Muscle layer of colon (tissue), 2 donors: ENCODE measurements at regions not wholly inside any gene's neighbourhood (a gene's known extent, or its start where the extent isn't known, plus 50 kb on each side); places are given as distances from the start of the nearest gene placed in this dataset.
"Not testable (repeated sequence)": the region's sequence is repeated elsewhere in the genome, so short reads cannot be mapped to it uniquely, and the experiment has no call there.

Experiments
- H3K27ac ChIP-seq: one replicate; pipeline ENCODE4 v1.7.0; 2013; ENCODE audit warnings: low read depth, mild to moderate bottlenecking, low read length, moderate library complexity
- H3K27me3 ChIP-seq, 2 donors: one replicate each; pipeline ENCODE4 v1.7.0; 2013; ENCODE audit warnings: low read length in 2 of 2, mild to moderate bottlenecking in 2 of 2; ENCODE audit not compliant: insufficient read depth in 2 of 2, control insufficient read depth in 1 of 2
- H3K36me3 ChIP-seq: one replicate; pipeline ENCODE4 v1.7.0; 2013; ENCODE audit warnings: mild to moderate bottlenecking, low read length; ENCODE audit not compliant: insufficient read depth
- H3K4me1 ChIP-seq: one replicate; pipeline ENCODE4 v1.7.0; 2013; ENCODE audit warnings: mild to moderate bottlenecking, low read length; ENCODE audit not compliant: insufficient read depth
- H3K4me3 ChIP-seq, 2 donors: one replicate each; pipeline ENCODE4 v1.7.0; 2013; ENCODE audit warnings: low read length in 2 of 2, low read depth in 1 of 2, mild to moderate bottlenecking in 1 of 2, moderate library complexity in 1 of 2
- H3K9ac ChIP-seq: one replicate; pipeline ENCODE4 v1.7.0; 2013; ENCODE audit warnings: low read length
- H3K9me3 ChIP-seq: one replicate; pipeline ENCODE4 v1.7.0; 2013; ENCODE audit warnings: mild to moderate bottlenecking, low read length
- donor health status: abdominal sarcoma.
- donor health status: Adenocarcinoma of cecum.

DNA sequence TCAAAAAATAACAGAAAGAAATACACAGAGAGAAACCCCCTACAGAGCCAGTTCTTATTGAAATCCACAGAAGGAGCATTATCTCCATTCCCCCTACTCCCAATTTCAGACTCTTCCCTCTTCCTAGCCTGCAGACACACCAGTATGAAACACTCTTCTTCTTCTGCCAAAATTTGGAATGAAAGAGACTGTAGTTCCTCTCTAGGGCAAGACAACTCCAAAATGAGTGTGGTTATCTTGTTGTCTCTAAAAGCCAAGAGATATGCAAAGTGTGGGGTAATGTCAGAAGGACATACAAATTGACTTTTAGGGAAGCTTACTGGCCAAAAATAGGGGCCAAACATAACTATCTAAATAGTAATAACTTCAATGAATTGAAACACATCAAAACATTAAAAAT, 337.1 kb upstream of the SETBP1 start:
- Histone ChIP-seq H3K27ac (no peak overlapping the region), H3K27me3 (no peaks in the 10 kb centered on the region), H3K9ac (no peak overlapping the region), H3K4me1 (no peaks in the 10 kb centered on the region), H3K4me3 (no peak overlapping the region), H3K9me3 (no peaks in the 10 kb centered on the region), H3K36me3 (no peaks in the 10 kb centered on the region)

DNA sequence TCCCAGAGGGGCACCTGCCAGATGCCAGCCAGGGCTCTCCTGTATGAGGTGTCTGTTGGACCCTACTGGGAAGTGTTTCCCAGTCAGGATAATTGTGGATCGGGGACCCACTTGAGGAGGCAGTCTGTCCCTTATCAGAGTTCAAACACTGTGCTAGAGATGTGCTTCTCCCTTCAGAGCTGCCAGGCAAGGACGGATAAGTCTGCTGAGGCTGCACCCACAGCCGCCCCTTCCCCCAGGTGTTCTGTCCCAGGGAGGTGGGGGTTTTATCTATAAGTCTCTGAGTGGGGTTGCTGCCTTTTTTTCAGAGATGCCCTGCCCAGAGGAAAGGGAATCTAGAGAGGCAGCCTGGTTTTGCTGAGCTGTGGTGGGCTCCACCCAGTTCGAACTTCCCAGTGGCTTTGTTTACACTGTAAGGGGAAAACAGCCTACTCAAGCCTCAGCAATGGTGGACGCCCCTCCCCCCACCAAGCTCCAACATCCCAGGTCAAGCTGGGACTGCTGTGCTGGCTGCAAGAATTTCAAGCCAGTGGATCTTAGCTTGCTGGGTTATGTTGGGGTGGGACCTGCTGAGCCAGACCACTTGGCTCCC, 324.0 kb upstream of the SETBP1 start:
- H3K36me3 ChIP-seq: no peaks in the 10 kb centered on the region
- H3K27ac ChIP-seq: no peak overlapping the region
- no peak overlapping the region for H3K4me3 ChIP-seq
- no peaks in the 10 kb centered on the region for H3K9me3 ChIP-seq
- no peaks in the 10 kb centered on the region for H3K27me3 ChIP-seq
- H3K4me1 ChIP-seq: no peaks in the 10 kb centered on the region
- H3K9ac ChIP-seq: no peak overlapping the region

DNA sequence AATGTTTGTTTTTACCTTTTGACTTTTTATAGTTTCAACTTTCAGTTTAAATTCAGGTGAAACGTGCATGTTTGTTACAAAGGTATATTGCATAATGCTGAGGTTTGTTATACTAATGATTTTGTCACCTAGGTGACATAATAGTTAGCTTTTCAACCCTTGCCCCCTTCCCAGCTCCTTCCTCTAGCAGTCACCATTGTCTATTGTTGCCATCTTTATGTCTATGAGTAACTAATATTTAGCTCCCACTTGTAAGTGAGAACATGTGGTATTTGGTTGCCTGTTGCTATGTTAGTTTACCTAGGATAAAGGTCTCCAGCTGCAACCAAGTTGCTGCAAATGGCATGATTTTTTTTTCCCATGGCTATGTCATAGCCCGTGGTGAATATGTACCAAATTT, 322.3 kb upstream of the SETBP1 start:
- Histone ChIP-seq H3K9ac (no peak overlapping the region), H3K4me1 (no peaks in the 10 kb centered on the region), H3K27ac (no peak overlapping the region), H3K9me3 (no peaks in the 10 kb centered on the region), H3K27me3 (no peaks in the 10 kb centered on the region), H3K36me3 (no peaks in the 10 kb centered on the region), H3K4me3 (no peak overlapping the region)

DNA sequence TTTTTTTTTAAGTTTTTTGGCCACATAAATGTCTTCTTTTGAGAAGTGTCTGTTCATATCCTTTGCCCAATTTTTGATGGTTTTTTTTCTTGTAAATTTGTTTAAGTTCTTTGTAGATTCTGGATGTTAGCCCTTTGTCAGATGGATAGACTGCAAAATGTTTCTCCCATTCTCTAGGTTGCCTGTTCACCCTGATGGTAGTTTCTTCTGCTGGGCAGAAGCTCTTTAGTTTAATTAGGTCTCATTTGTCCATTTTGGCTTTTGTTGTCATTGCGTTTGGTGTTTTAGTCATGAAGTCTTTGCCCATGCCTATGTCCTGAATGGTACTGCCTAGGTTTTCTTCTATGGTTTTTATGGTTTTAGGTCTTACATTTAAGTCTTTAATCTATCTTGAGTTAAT, 320.9 kb upstream of the SETBP1 start:
- not testable (repeated sequence) for H3K4me3 ChIP-seq, H3K36me3 ChIP-seq, H3K27me3 ChIP-seq, H3K4me1 ChIP-seq, H3K9ac ChIP-seq, H3K9me3 ChIP-seq, H3K27ac ChIP-seq

DNA sequence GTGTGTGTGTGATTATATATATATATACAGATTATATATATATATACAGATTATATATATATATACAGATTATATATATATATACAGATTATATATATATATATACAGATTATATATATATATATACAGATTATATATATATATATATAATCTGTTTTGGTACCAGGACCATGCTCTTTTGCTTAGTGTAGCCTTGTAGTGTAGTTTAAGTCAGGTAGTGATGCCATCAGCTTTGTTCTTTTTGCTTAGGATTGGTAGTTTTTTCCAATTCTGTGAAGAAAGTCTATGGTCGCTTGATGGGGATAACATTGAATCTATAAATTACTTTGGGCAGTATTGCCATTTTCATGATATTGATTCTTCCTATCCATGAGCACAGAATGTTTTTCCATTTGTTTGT, 318.5 kb upstream of the SETBP1 start:
- not testable (repeated sequence) for H3K4me3 ChIP-seq, H3K4me1 ChIP-seq, H3K36me3 ChIP-seq, H3K27me3 ChIP-seq, H3K9ac ChIP-seq, H3K27ac ChIP-seq, H3K9me3 ChIP-seq

DNA sequence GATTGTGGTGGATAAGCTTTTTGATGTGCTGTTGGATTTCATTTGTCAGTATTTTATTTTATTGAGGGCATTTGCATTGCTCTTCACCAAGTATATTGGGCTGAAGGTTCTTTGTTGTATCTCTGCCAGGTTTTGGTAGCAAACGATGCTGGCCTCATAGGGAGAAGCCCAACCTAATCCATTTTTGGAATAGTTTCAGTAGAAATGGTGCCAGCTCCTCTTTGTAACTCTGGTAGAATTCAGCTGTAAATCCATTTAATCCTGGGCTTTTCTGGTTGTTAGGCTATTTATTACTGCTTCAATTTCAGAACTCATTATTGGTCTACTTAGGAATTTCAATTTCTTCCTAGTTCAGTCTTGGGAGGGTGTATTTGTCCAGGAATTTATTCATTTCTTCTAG, 309.8 kb upstream of the SETBP1 start:
- no peak overlapping the region for H3K27ac ChIP-seq
- H3K36me3 ChIP-seq: no peaks in the 10 kb centered on the region
- no peaks in the 10 kb centered on the region for H3K9me3 ChIP-seq
- H3K4me1 ChIP-seq: no peaks in the 10 kb centered on the region
- H3K27me3 ChIP-seq: no peaks in the 10 kb centered on the region
- H3K4me3 ChIP-seq: no peak overlapping the region
- H3K9ac ChIP-seq: no peak overlapping the region

DNA sequence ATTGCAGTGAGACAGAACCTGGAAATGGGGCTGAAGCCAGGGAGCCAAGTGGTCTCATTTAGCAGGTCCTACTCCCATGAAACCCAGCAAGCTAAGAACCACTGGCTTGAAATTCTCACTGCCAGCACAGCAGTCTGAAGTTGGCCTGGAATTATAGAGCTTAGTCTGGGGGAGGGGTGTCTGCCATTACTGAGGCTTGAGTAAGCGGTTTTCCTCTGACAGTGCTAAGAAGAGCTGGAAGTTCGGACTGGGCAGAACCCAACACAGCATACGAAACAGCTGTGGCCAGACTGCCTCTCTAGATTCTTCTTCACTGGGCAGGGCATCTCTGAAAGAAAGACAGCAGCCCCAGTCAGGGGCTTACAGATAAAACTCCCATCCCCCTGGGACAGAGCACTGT, 305.7 kb upstream of the SETBP1 start:
- Histone ChIP-seq H3K4me3 (no peak overlapping the region), H3K9ac (no peak overlapping the region), H3K36me3 (no peaks in the 10 kb centered on the region), H3K9me3 (no peaks in the 10 kb centered on the region), H3K27ac (no peak overlapping the region), H3K4me1 (no peaks in the 10 kb centered on the region), H3K27me3 (no peaks in the 10 kb centered on the region)

DNA sequence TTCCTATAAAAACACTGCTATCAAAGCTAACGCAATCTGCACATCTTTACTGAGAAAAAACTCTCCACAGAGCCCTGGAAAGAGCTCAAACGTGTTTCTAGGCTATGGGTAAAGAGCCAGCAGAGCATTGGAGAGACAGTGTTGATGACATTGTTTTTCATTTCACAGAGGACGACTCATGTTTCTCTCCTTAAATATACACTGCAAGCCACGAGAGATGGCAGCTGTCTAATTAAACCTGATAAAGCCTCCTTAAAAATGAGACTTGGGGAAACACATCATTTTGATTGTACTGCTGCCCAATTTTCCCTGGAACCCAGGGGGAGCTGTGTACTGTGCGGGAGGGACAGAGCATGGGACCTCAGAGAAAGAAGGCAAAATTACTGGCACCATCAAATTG, 294.3 kb upstream of the SETBP1 start:
- Histone ChIP-seq H3K9ac (no peak overlapping the region), H3K4me3 (no peak overlapping the region), H3K9me3 (no peaks in the 10 kb centered on the region), H3K36me3 (no peaks in the 10 kb centered on the region), H3K27me3 (no peaks in the 10 kb centered on the region), H3K27ac (no peak overlapping the region), H3K4me1 (no peaks in the 10 kb centered on the region)

DNA sequence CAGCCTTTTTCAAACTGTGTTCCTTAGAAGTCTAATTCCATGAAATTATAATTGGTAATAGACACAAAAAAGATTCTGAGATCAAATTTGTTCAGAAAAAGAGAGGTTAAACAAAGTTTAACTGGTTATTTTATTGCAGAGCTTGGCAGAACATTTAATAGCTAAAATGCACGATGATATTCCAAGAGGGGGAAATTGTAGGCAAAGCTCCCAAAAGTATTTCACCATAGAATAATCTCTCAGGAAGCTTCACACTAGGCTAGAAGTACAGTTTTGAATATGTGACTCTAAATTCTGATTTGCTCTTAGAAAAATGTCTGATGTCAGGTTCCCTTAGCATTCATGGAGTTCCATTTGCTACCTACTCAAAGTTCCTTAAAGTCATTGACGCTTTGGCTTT, 292.4 kb upstream of the SETBP1 start:
- Histone ChIP-seq H3K27me3 (no peaks in the 10 kb centered on the region), H3K9me3 (no peaks in the 10 kb centered on the region), H3K4me3 (no peak overlapping the region), H3K9ac (no peak overlapping the region), H3K4me1 (no peaks in the 10 kb centered on the region), H3K27ac (no peak overlapping the region), H3K36me3 (no peaks in the 10 kb centered on the region)

DNA sequence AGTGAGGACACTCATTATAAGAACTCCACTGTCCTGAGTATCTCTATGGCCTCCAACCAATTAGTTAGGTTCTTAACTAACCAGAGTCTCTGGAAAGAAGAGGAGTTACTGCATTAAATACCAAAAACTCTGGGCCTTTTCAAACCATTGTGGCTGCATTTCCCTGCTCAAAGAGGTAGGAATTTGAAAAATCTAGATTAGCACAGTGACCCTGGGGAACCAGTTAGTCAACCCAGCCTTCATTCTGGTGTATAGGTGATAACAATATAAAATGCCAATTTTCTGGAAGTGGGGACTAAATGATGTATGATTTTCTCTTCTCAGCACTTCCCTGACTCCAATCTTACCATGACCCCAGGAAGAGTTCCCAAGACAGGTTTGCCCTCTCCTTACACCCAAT, 287.8 kb upstream of the SETBP1 start:
- Histone ChIP-seq H3K36me3 (no peaks in the 10 kb centered on the region), H3K27me3 (no peaks in the 10 kb centered on the region), H3K27ac (no peak overlapping the region), H3K9ac (no peak overlapping the region), H3K4me1 (no peaks in the 10 kb centered on the region), H3K4me3 (no peak overlapping the region), H3K9me3 (no peaks in the 10 kb centered on the region)

DNA sequence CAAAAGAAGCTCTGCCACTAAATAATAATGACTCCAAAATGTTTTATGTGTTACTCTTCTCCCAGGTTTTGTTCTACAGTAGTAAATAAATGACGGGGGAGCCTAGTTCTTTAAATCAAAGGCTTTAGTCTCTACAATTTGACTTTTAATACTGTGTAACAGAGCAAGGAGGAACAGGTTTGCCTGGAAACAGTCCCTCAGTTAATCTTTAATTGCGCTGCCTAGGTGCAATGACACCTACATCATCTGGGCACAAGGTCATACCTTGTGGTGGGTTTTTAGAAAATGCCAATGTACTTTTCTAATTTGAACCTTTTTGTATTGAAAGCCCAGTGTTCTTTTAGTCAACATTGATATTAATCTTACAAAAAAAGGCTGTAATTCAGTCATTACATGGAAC, 287.3 kb upstream of the SETBP1 start:
- Histone ChIP-seq H3K27ac (no peak overlapping the region), H3K4me1 (no peaks in the 10 kb centered on the region), H3K9ac (no peak overlapping the region), H3K36me3 (no peaks in the 10 kb centered on the region), H3K4me3 (no peak overlapping the region), H3K9me3 (no peaks in the 10 kb centered on the region), H3K27me3 (no peaks in the 10 kb centered on the region)

DNA sequence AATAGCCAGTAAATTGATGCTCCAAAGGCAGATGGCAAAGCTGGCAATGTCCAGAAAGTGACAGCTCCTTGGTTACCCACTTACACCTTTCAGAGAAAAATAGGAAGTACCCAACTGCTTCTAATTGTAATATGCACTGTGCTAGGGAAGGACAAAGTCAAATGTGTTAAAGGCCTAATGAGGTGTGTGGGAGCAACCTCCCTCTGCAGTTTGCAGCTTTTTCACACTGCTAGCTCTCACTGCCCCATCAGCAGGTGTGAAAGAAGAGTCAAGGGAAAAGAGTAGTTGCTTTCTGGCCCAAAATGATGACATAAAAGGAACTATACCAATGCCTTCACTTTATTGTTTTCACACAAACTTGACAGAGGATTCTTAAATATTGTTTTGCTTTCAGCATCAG, 284.1 kb upstream of the SETBP1 start:
- Histone ChIP-seq H3K4me1 (no peaks in the 10 kb centered on the region), H3K27me3 (no peaks in the 10 kb centered on the region)

More for the DNA sequence above, 284.1 kb upstream of the SETBP1 start:
- H3K9ac ChIP-seq: no peak overlapping the region
- no peaks in the 10 kb centered on the region for H3K36me3 ChIP-seq
- H3K9me3 ChIP-seq: no peaks in the 10 kb centered on the region
- no peak overlapping the region for H3K27ac ChIP-seq
- no peak overlapping the region for H3K4me3 ChIP-seq
